ENCODE measurements at regions not wholly inside any gene's neighbourhood (a gene's known extent, or its start where the extent isn't known, plus 50 kb on each side); places are given as distances from the start of the nearest gene placed in this dataset.

DNA sequence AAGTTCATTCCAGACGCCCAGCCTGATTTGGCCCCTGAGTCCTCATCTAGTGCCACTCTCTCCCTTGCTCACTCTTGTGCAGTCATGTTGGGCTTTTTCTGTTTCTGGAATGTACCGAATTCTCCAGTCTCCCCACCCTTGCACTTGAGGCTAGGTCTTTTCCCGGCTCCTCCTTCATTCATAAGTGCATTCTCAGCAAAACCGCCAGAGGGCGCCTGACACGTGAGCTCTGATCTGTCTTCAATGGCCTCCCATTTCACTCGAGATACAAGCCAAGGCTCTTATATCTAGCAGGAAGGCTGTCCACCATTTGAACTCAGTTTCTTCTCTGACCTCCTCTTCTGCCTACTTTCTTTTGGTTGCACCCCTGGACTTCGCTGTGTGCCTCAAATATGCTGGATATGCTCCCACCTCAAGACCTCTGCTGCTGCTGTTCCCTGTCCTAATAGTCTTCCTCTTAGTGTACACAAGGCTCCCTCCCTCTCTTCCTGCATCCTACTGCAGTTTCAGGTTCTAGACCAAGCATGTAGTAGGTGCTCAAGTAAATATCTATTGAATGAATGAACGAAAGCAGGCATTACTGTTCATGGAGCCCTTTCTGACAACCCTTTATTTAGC lies 568.1 kb upstream of the WWC1 start (continued):
- TF ChIP-seq SIX4 (CRISPR knock-in tag; IDR thresholded peaks at IDR 0.05) (no peak), ZNF678 (CRISPR knock-in tag; IDR thresholded peaks at IDR 0.05) (no peak), ZNF230 (CRISPR knock-in tag; IDR thresholded peaks at IDR 0.05) (no peak), BCL6 (CRISPR knock-in tag; IDR thresholded peaks at IDR 0.05) (no peak), RBAK (CRISPR knock-in tag; IDR thresholded peaks at IDR 0.05) (no peak), YY1 (IDR thresholded peaks at IDR 0.05; ENCODE audit: insufficient read depth, insufficient replicate concordance, low read depth, low read length) (peak; percentile 30), MAFF (IDR thresholded peaks at IDR 0.05; ENCODE audit: low read depth, low read length) (peak; percentile 88), GABPB1 (CRISPR knock-in tag; IDR thresholded peaks at IDR 0.05) (no peak), BHLHE40 (IDR thresholded peaks at IDR 0.05; ENCODE audit: low read length) (peak; percentile 92), ZNF441 (CRISPR knock-in tag; IDR thresholded peaks at IDR 0.05; ENCODE audit: borderline replicate concordance) (no peak), ZNF878 (CRISPR knock-in tag; IDR thresholded peaks at IDR 0.05) (no peak), ZNF451 (CRISPR knock-in tag; IDR thresholded peaks at IDR 0.05) (no peak), RAD21 (CRISPR knock-in tag; IDR thresholded peaks at IDR 0.05) (0 out of 2 replicates have a peak, but pooled peaks have one; percentile 25), HHEX (CRISPR knock-in tag; IDR thresholded peaks at IDR 0.05) (no peak), SOX13 (IDR thresholded peaks at IDR 0.05) (no peak), SOX13 (CRISPR knock-in tag; conservative IDR thresholded peaks at IDR 0.05 in 1 of 2, IDR thresholded peaks at IDR 0.05 in 1 of 2) (no peak), BORCS8-MEF2B (CRISPR knock-in tag; IDR thresholded peaks at IDR 0.05) (no peak), JARID2 (CRISPR knock-in tag; IDR thresholded peaks at IDR 0.05; ENCODE audit: insufficient replicate concordance) (no peak), GFI1 (CRISPR knock-in tag; IDR thresholded peaks at IDR 0.05; ENCODE audit: borderline replicate concordance) (no peak)
- TF ChIP-seq, protein P1, sequence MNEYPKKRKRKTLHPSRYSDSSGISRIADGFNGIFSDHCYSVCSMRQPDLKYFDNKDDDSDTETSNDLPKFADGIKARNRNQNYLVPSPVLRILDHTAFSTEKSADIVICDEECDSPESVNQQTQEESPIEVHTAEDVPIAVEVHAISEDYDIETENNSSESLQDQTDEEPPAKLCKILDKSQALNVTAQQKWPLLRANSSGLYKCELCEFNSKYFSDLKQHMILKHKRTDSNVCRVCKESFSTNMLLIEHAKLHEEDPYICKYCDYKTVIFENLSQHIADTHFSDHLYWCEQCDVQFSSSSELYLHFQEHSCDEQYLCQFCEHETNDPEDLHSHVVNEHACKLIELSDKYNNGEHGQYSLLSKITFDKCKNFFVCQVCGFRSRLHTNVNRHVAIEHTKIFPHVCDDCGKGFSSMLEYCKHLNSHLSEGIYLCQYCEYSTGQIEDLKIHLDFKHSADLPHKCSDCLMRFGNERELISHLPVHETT (CRISPR knock-in tag; conservative IDR thresholded peaks at IDR 0.05), result no peak
- TF ChIP-seq, protein P2, sequence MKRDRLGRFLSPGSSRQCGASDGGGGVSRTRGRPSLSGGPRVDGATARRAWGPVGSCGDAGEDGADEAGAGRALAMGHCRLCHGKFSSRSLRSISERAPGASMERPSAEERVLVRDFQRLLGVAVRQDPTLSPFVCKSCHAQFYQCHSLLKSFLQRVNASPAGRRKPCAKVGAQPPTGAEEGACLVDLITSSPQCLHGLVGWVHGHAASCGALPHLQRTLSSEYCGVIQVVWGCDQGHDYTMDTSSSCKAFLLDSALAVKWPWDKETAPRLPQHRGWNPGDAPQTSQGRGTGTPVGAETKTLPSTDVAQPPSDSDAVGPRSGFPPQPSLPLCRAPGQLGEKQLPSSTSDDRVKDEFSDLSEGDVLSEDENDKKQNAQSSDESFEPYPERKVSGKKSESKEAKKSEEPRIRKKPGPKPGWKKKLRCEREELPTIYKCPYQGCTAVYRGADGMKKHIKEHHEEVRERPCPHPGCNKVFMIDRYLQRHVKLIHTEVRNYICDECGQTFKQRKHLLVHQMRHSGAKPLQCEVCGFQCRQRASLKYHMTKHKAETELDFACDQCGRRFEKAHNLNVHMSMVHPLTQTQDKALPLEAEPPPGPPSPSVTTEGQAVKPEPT (CRISPR knock-in tag; IDR thresholded peaks at IDR 0.05; ENCODE audit: low read depth), result no peak
- TF ChIP-seq, protein P3, sequence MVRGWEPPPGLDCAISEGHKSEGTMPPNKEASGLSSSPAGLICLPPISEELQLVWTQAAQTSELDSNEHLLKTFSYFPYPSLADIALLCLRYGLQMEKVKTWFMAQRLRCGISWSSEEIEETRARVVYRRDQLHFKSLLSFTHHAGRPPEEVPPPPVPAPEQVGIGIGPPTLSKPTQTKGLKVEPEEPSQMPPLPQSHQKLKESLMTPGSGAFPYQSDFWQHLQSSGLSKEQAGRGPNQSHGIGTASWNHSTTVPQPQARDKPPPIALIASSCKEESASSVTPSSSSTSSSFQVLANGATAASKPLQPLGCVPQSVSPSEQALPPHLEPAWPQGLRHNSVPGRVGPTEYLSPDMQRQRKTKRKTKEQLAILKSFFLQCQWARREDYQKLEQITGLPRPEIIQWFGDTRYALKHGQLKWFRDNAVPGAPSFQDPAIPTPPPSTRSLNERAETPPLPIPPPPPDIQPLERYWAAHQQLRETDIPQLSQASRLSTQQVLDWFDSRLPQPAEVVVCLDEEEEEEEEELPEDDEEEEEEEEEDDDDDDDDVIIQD (CRISPR knock-in tag; IDR thresholded peaks at IDR 0.05; ENCODE audit: low read depth), result no peak
- TF ChIP-seq, protein P4, sequence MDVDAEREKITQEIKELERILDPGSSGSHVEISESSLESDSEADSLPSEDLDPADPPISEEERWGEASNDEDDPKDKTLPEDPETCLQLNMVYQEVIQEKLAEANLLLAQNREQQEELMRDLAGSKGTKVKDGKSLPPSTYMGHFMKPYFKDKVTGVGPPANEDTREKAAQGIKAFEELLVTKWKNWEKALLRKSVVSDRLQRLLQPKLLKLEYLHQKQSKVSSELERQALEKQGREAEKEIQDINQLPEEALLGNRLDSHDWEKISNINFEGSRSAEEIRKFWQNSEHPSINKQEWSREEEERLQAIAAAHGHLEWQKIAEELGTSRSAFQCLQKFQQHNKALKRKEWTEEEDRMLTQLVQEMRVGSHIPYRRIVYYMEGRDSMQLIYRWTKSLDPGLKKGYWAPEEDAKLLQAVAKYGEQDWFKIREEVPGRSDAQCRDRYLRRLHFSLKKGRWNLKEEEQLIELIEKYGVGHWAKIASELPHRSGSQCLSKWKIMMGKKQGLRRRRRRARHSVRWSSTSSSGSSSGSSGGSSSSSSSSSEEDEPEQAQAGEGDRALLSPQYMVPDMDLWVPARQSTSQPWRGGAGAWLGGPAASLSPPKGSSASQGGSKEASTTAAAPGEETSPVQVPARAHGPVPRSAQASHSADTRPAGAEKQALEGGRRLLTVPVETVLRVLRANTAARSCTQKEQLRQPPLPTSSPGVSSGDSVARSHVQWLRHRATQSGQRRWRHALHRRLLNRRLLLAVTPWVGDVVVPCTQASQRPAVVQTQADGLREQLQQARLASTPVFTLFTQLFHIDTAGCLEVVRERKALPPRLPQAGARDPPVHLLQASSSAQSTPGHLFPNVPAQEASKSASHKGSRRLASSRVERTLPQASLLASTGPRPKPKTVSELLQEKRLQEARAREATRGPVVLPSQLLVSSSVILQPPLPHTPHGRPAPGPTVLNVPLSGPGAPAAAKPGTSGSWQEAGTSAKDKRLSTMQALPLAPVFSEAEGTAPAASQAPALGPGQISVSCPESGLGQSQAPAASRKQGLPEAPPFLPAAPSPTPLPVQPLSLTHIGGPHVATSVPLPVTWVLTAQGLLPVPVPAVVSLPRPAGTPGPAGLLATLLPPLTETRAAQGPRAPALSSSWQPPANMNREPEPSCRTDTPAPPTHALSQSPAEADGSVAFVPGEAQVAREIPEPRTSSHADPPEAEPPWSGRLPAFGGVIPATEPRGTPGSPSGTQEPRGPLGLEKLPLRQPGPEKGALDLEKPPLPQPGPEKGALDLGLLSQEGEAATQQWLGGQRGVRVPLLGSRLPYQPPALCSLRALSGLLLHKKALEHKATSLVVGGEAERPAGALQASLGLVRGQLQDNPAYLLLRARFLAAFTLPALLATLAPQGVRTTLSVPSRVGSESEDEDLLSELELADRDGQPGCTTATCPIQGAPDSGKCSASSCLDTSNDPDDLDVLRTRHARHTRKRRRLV (CRISPR knock-in tag; IDR thresholded peaks at IDR 0.05), result no peak
